Astrocyte (in vitro differentiated cells and primary cell): ENCODE measurements at regions not wholly inside any gene's neighbourhood (a gene's known extent, or its start where the extent isn't known, plus 50 kb on each side); places are given as distances from the start of the nearest gene placed in this dataset.

ENCODE experiments used
- EZH2 ChIP-seq: IDR thresholded peaks from 2 replicates; pipeline ENCODE4 v1.6.1; 2012; ENCODE audit warnings: mild to moderate bottlenecking, low read length, inconsistent platforms; ENCODE audit not compliant: insufficient read depth
- TF ChIP-seq, protein P1 (sequence below): IDR thresholded peaks from 2 replicates; pipeline ENCODE4 v1.5.1; 2011; ENCODE audit warnings: low read depth, mild to moderate bottlenecking, inconsistent platforms, low read length, moderate library complexity; ENCODE audit not compliant: insufficient read depth

- no peak for TF ChIP-seq EZH2
- TF ChIP-seq, protein P1, sequence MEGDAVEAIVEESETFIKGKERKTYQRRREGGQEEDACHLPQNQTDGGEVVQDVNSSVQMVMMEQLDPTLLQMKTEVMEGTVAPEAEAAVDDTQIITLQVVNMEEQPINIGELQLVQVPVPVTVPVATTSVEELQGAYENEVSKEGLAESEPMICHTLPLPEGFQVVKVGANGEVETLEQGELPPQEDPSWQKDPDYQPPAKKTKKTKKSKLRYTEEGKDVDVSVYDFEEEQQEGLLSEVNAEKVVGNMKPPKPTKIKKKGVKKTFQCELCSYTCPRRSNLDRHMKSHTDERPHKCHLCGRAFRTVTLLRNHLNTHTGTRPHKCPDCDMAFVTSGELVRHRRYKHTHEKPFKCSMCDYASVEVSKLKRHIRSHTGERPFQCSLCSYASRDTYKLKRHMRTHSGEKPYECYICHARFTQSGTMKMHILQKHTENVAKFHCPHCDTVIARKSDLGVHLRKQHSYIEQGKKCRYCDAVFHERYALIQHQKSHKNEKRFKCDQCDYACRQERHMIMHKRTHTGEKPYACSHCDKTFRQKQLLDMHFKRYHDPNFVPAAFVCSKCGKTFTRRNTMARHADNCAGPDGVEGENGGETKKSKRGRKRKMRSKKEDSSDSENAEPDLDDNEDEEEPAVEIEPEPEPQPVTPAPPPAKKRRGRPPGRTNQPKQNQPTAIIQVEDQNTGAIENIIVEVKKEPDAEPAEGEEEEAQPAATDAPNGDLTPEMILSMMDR = no peak
These were observed 80.8 kb upstream of the FUCA2 start for GRCh38 chr6:143592335-143592734.
